ENCODE measurements at regions not wholly inside any gene's neighbourhood (a gene's known extent, or its start where the extent isn't known, plus 50 kb on each side); places are given as distances from the start of the nearest gene placed in this dataset.

- H3K9me3 Mint-ChIP-seq, result no peaks in the 10 kb centered on the region
- no peak overlapping the region for H3K4me3 Mint-ChIP-seq
- no peak for DNase-seq (ENCODE audit: low read depth, low spot score)
- H3K27me3 Mint-ChIP-seq (ENCODE audit: low read depth), result no peaks in the 10 kb centered on the region
- H3K27ac Mint-ChIP-seq (ENCODE audit: unreplicated experiment), result no peak overlapping the region
- no peaks in the 10 kb centered on the region for H3K4me1 Mint-ChIP-seq
- TF ChIP-seq CTCF (conservative IDR thresholded peaks at IDR 0.05), result no peak
- H3K36me3 Mint-ChIP-seq (ENCODE audit: low read depth), result no peaks in the 10 kb centered on the region
Measured at GRCh38 chr9:25397746-25398145, 280.5 kb downstream of the TUSC1 start.

DNA sequence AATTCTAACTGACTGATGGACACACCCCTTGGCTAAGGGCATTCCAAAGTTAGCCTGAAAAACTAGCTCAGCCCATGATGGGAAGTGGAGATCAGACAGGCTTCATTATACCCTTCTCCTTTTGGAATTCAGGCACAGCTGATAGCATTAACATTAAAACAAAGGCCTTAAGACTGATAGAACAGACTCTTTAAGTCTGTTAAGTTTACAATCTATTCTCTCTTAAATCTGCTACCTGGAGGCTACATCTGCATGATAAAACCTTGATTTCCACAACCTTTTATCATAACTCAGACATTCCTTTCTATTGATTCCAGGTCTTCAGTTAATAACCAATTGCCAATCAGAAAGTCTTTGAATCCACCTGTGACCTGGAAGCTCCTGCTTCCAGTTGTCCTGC is 281.4 kb downstream of the TUSC1 start:
- TF ChIP-seq CTCF (conservative IDR thresholded peaks at IDR 0.05), result no peak
- Mint-ChIP-seq H3K4me1 (no peaks in the 10 kb centered on the region), H3K27ac (ENCODE audit: unreplicated experiment) (no peak overlapping the region), H3K9me3 (peaks cover 3% of the 10 kb centered on the region), H3K36me3 (ENCODE audit: low read depth) (no peaks in the 10 kb centered on the region), H3K27me3 (ENCODE audit: low read depth) (no peaks in the 10 kb centered on the region), H3K4me3 (no peak overlapping the region)
- no peak for DNase-seq (ENCODE audit: low read depth, low spot score)

- H3K4me3 Mint-ChIP-seq, result no peak overlapping the region
- H3K27ac Mint-ChIP-seq (ENCODE audit: unreplicated experiment), result no peak overlapping the region
- no peaks in the 10 kb centered on the region for H3K36me3 Mint-ChIP-seq (ENCODE audit: low read depth)
- DNase-seq (ENCODE audit: low read depth, low spot score), result no peak
- H3K4me1 Mint-ChIP-seq, result no peaks in the 10 kb centered on the region
- no peaks in the 10 kb centered on the region for H3K9me3 Mint-ChIP-seq
- TF ChIP-seq CTCF (conservative IDR thresholded peaks at IDR 0.05), result no peak
- H3K27me3 Mint-ChIP-seq (ENCODE audit: low read depth), result no peaks in the 10 kb centered on the region
Measured at GRCh38 chr9:25381141-25381540, 297.1 kb downstream of the TUSC1 start.

GRCh38 chr9:25377039-25377438 is 301.2 kb downstream of the TUSC1 start:
- no peaks in the 10 kb centered on the region for H3K36me3 Mint-ChIP-seq (ENCODE audit: low read depth)
- no peak overlapping the region for H3K27ac Mint-ChIP-seq (ENCODE audit: unreplicated experiment)
- peaks cover 5% of the 10 kb centered on the region for H3K9me3 Mint-ChIP-seq
- H3K27me3 Mint-ChIP-seq (ENCODE audit: low read depth), result no peaks in the 10 kb centered on the region
- H3K4me3 Mint-ChIP-seq, result no peak overlapping the region
- no peak for TF ChIP-seq CTCF (conservative IDR thresholded peaks at IDR 0.05)
- DNase-seq (ENCODE audit: low read depth, low spot score), result no peak
- no peaks in the 10 kb centered on the region for H3K4me1 Mint-ChIP-seq

DNA sequence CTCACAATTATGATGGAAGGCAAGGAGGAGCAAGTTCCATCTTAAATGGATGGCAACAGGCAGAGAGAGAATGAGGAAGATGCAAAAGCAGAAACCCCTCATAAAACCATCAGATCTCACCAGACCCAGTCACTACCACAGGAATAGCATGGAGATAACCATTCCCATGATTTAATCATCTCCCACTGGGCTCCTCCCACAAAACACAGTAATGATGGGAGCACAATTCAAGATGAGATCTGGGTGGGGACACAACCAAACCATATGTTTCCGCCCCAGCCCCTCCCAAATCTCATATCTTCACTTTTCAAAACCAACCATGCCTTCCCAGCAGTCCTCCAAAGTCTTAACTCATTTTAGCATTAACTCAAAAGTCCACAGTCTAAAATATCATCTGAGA is 304.0 kb downstream of the TUSC1 start:
- DNase-seq (ENCODE audit: low read depth, low spot score), result no peak
- Mint-ChIP-seq H3K27ac (ENCODE audit: unreplicated experiment) (no peak overlapping the region), H3K9me3 (peaks cover 7% of the 10 kb centered on the region), H3K27me3 (ENCODE audit: low read depth) (no peaks in the 10 kb centered on the region), H3K4me3 (no peak overlapping the region), H3K36me3 (ENCODE audit: low read depth) (no peaks in the 10 kb centered on the region), H3K4me1 (no peaks in the 10 kb centered on the region)
- TF ChIP-seq CTCF (conservative IDR thresholded peaks at IDR 0.05), result no peak

- TF ChIP-seq CTCF (conservative IDR thresholded peaks at IDR 0.05), result no peak
- H3K4me1 Mint-ChIP-seq, result no peaks in the 10 kb centered on the region
- H3K36me3 Mint-ChIP-seq (ENCODE audit: low read depth), result no peaks in the 10 kb centered on the region
- H3K27me3 Mint-ChIP-seq (ENCODE audit: low read depth), result no peaks in the 10 kb centered on the region
- H3K9me3 Mint-ChIP-seq, result peaks cover 8% of the 10 kb centered on the region
- no peak overlapping the region for H3K4me3 Mint-ChIP-seq
- no peak overlapping the region for H3K27ac Mint-ChIP-seq (ENCODE audit: unreplicated experiment)
- no peak for DNase-seq (ENCODE audit: low read depth, low spot score)
Measured at GRCh38 chr9:25366906-25367305, 311.3 kb downstream of the TUSC1 start.
